ENCODE measurements at regions not wholly inside any gene's neighbourhood (a gene's known extent, or its start where the extent isn't known, plus 50 kb on each side); places are given as distances from the start of the nearest gene placed in this dataset.
A peak's percentile ranks its signal among the peaks of the same experiment; 100 is the strongest.

DNA sequence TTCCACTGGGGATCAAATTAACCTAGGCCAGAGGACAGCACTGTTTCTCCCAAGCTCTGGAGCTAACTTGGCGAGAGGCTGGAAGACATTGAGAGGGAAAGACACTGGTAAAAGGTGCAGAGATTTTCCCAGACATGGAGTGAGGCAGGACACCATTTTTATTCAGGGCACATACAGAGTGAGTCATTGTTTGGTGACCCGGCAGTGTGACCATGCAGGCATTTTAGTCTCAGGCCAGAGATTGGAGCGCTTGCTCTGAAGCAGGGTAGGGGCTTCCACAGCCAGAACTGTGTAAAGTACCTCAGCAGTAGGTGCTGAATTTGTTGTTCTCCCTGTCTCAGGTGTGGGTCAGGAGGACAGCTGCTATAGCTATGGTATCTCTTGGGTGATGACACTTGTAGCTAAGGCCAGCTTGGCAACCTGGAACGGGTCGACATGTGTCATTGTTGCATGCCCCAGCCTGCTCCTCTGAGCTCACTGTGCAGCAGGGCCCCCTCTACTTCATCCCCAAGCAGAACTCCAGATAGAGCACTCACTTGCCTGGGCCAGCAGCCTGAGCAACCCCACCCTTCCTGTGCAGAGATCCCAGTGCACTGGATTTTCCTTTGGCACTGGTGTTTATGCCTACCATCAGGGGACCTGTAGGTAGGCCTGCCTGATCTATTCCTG lies 79.8 kb upstream of the ATP8A1 start:
- DNase-seq, result no peak

- DNase-seq, result no peak
Measured at GRCh38 chr4:42733380-42733779, 76.5 kb upstream of the ATP8A1 start.

GRCh38 chr4:42732776-42733175 lies 75.9 kb upstream of the ATP8A1 start:
- DNase-seq, result no peak

GRCh38 chr4:42729505-42730237 lies 72.8 kb upstream of the ATP8A1 start:
- DNase-seq, result no peak

- no peak for DNase-seq
Measured at GRCh38 chr4:42724451-42724850, 67.5 kb upstream of the ATP8A1 start.

- no peak for DNase-seq
Measured at GRCh38 chr4:42720533-42720932, 63.6 kb upstream of the ATP8A1 start.

GRCh38 chr4:42719257-42719656 lies 62.4 kb upstream of the ATP8A1 start:
- DNase-seq, result no peak

DNA sequence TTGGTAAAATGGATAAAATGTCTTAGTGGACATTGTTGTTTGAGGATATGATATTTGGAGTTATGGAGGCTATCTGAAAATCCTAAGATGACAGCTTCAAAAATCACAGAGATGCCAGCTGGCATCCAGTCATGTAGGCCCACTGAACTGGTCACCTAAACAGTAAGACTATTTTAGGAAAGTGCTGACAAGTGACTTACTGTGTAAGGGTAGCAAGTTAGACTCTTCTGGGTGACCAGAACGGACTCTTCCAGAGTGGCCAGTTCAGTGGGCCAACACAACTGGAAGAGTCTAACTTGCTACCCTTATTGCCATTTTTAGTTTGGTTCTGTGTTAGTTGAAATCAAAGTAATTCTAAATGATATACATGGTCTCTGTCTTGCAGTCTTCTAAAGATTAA lies 61.4 kb upstream of the ATP8A1 start:
- DNase-seq, result no peak

GRCh38 chr4:42716996-42717395 lies 60.1 kb upstream of the ATP8A1 start:
- DNase-seq, result no peak

GRCh38 chr4:42715807-42716482 lies 59.0 kb upstream of the ATP8A1 start:
- no peak for DNase-seq

DNA sequence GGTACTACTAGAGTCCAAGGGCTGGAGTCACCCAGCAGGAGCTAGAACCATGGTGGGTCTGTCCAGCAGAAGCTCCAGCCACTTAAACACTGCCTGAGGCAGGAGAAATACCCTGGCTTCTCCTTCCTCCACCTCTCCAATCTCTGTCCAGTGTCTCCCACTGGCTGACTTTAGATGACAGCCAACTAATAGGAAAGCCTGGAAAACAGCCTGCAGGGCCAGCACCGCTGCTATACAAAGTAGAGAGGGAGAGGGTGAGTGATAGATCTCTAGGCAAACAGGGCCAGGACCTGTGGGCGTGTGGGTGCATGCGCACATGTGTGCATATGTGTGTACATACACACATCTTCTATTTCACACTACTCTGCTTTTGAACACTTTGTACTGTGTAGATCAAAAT lies 56.5 kb upstream of the ATP8A1 start:
- no peak for DNase-seq

DNA sequence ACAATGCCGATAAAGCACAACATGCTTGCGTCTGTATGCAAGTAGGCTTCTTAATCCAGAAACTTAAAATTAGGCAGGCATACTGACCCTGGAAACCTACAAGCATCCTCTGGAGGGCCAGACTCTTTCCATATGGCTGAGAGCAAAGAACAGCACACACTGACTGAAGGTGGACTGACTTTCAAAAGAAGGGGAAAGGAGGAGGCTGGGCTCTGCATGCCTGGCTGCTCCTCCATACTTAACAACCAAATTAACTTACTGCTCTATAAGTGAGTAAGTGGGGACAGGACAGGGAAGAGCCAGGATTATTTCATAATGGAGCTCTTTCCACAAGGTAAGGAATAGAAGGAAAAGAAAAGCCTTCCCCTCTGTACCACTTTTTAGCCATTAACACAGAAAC lies 55.9 kb upstream of the ATP8A1 start:
- DNase-seq, result no peak

GRCh38 chr4:42711496-42711895 lies 54.6 kb upstream of the ATP8A1 start:
- no peak for DNase-seq

DNA sequence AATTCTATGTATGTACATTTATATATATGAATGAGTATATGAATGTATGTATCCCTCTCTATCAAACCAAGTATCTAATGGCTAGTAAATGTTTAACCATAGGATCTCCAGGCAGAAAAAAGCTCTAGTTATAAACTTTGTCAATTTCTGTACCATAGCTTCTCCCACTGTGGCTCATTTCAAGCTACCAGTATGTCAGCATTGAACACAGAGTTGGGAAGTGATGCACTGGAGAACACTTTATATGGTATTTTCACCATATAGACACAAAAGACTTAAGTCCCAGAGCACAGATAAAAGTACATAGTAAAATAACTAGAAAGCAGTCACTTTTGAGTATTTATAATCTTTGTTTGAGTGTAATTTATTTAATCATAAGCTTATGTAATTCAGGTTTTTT lies 53.9 kb upstream of the ATP8A1 start:
- no peak for DNase-seq

DNA sequence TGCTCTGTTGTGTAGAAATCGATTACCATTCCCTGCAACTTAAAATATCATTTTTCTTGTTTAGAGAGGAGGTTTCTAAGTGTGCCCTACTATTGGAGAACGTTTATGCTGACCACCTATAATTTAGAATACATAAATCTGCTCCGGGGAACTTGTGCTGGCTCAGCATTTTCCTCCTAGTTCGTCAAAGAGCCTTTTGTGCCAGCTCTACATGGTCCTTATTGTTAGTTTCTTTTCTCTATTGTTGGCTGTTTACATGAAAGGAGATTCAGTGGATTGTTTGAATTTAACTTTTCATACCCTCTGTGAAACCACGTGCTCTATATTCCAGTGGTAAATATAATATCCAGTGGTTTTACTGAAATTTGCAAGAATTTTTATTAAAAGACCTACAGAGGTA lies 53.4 kb upstream of the ATP8A1 start:
- DNase-seq, result peak; percentile 3

GRCh38 chr4:42709392-42710065 lies 52.6 kb upstream of the ATP8A1 start:
- no peak for DNase-seq

- DNase-seq, result peak; percentile 45
Measured at GRCh38 chr4:42708625-42709024, 51.7 kb upstream of the ATP8A1 start.
